GM18519 (cell line): ENCODE measurements at regions not wholly inside any gene's neighbourhood (a gene's known extent, or its start where the extent isn't known, plus 50 kb on each side); places are given as distances from the start of the nearest gene placed in this dataset.

ENCODE experiments used
- ATAC-seq: cut with Tn5 transposase; IDR thresholded peaks from one replicate; pipeline ENCODE4 v1.9.1; 2021; ENCODE audit warnings: mild to moderate bottlenecking, moderate library complexity; ENCODE audit not compliant: unreplicated experiment, low FRiP score

GRCh38 chr10:6339891-6340290, 137.2 kb downstream of the PFKFB3 start:
- no peak for ATAC-seq

- ATAC-seq: no peak
Observed at GRCh38 chr10:6342096-6342685, 139.5 kb downstream of the PFKFB3 start.

GRCh38 chr10:6343305-6344010, 140.7 kb downstream of the PFKFB3 start:
- ATAC-seq: no peak

DNA sequence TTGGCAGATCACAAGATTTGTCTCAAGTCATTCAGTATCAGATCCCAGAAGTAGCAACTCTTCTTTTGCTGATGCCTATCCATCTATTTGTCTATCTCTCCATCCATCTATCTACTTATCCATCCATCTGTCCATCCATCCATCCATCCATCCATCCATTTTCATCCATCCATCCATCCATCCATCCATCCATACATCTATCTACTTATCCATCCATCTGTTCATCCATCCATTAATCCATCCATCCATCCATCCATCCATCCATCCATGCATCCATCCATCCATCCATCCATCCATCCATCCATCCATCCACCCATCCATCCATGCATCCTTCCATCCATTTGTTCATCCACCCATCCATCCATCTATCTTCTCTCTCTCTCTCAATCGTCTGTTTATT, 142.7 kb downstream of the PFKFB3 start:
- no peak for ATAC-seq

DNA sequence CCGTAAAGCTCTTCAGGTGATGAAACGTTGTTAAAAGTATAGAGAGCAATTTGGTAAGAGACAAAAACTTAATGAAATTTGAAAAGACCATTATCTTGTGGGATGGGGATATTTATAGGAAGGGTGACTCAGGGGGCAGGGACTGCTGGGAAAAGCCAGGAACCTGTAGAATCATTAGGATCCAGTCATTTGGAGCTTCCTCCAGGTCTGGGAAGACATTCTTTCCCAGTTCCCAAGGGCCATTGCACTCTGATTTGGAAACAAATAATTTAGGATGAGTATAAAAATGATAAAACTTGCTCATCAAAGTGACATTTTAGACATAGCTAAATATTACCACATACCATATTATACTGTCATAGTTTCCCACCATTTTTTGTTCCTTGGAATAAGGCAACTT, 143.9 kb downstream of the PFKFB3 start:
- ATAC-seq: no peak

DNA sequence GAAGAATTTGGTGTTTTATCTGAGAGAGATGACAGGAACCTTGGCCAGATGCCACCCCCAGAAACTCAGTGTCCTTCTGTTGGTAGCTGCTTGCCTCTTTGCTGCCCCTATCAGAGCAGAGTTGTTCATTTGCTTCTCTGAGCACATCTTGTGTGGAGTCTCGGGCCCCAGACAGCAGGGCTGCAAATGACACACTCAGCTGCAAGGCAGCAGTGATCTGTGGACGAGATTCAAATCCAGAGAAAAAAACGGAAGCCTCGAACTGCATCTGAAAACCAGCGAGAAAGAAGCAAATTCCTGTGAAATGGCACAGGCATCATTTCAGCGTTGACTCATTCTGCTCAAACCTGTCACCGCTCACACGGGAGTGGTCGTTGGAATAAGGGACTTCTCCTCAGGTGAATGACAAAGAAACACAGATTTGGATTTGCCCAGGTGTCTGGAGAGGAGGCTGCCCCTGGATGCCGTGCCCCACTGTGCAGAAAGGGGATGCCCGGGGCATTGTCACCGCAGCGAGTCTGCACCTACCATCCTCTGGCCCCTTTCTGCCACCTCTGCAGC, 144.7 kb downstream of the PFKFB3 start:
- ATAC-seq: no peak

- peak; percentile 71 for ATAC-seq
Observed at GRCh38 chr10:6348096-6348874, 145.6 kb downstream of the PFKFB3 start.

GRCh38 chr10:6349846-6350535, 147.3 kb downstream of the PFKFB3 start:
- ATAC-seq: no peak

DNA sequence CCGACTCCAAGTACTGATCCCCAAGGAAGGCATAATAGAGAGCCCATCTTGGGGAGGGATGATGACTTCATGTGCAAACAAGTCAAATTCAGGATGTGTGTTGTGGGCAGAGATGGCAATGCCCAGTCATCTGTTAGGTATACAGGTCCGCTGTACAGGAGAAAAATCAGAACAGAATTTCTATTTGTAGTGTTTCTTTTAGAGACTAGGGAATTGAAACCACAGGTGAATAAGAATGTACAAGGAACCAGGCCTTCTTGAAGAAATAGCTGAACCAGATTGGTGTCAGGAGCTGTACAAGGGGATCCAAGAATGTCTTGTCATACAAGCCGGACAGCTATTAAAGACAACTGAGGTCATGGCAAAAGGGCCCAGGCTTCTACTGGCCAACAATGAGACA, 147.9 kb downstream of the PFKFB3 start:
- ATAC-seq: no peak

DNA sequence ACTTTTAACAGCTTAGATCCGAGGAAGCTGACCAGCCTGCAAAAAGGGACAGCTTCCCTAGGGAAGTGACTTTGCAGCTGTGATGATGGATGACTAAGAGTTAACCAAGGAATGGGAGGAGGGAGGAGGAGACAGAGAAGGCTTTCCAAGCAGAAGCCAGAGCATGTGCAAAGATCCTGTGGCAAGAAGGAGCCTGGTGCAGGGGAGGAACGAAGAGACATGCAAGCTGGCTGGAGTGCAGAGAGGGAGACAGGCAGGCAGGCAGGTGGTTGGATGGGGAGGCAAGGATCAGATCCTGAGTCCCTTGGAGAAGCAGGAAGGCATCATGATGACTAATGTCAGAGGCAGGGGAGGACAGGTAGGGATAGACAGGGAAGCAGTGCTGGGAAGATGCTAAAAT, 148.8 kb downstream of the PFKFB3 start:
- ATAC-seq: no peak

GRCh38 chr10:6353526-6353925, 150.8 kb downstream of the PFKFB3 start:
- ATAC-seq: no peak

DNA sequence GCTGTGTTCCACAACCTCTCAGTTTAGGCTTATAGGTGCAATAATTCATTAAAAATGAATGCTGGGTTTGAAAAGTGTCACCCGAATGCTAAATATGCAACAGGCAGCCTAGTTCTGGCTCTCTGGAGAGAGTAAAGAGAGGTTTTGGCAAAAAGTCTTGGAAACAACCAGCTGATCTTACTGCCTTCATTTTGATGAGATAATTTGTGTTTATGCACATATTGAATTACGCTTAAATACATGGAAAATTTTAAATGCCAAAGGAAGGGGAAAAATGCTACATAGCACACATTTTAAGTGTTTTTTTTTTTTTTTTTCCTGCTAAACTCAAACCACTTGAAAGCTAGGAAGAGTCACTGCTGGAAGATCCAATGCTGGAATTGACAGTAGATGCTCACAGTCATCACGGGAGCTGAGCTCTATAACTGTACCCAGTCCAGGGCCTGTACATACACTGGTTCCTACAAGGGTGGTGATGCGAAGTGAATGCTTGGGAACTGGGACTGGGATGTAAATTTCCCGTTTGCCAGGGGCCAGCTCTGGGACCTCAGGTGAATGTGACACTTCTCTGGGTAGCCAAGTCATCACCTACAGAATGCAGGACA, 151.5 kb downstream of the PFKFB3 start:
- no peak for ATAC-seq

- no peak for ATAC-seq
Observed at GRCh38 chr10:6356280-6356793, 153.6 kb downstream of the PFKFB3 start.

DNA sequence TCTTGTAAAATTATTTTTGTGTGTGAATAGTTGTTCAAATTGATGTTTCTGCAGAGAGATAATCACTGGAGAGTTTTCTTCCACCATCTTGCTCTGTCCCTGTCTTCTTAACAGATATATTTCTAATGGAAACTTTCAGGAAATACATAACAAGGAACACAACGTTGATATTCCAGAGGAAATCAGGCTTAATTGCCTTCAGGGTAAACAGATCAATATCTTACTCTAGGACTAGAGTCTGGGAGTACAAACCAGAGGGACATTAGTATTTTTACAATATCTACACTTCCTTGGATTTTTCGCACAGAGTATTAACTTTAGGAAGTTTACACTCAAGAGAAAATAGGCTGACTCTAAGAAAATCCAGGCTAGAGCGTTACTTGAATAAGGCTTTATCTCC, 159.1 kb downstream of the PFKFB3 start:
- ATAC-seq: no peak

- no peak for ATAC-seq
Observed at GRCh38 chr10:6362879-6363278, 160.1 kb downstream of the PFKFB3 start.

- no peak for ATAC-seq
Observed at GRCh38 chr10:6363511-6363910, 160.8 kb downstream of the PFKFB3 start.

DNA sequence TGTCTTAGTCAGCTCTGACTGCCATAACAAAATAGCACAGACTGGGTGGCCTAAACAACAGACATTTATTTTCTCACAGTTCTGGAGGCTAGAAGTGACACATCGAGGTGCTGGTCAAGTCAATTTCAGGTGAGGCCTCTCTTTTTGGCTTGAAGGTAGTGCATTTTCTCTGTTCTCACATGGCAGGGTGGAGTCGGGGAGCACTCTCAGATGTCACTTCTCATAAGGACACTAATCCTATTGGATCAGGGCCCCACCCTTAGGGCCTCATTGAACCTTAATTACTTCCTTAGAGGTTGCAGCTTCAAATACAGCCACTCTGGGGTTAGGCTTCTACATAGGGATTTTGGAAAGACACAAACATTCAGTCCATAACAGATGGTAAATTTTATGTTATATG, 161.6 kb downstream of the PFKFB3 start:
- no peak for ATAC-seq

DNA sequence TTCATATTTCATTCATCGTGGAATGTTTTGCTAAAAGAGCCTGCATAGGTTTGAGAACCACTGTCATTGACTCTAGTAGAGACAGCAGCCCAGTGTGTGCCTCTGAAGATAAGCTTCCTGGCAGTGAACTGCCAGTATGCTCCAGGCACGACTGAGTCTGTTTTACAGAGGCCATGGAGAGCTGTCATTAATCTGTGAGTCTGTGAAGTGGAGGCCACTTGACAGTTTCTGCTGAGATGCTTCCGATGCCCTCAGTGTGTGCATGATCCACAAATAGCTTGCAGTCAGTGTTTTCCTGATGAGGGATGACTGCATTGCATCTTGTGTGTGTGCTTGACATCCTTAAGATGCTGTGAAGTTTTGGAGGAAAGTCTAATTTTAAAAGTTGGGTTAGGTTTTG, 162.2 kb downstream of the PFKFB3 start:
- no peak for ATAC-seq

DNA sequence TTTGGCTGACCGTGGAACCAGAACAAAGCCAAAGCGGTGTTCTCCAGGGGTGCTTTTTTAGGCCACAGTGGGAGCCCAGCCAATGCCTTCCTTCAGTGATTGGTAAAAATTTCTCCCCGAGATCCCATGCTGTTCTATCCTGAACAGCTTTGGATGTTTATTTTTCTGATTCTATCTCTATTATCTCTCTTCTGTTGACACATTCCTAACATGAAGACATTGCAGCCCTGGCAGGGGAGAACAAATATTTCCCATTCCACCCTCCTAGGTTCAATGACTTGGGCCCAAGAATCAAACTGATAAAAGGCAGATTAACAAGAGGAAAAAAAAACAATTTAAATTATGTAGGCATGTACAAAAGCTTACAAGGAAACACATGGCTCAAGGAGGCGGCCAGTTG, 162.7 kb downstream of the PFKFB3 start:
- no peak for ATAC-seq
